ENCODE measurements at regions not wholly inside any gene's neighbourhood (a gene's known extent, or its start where the extent isn't known, plus 50 kb on each side); places are given as distances from the start of the nearest gene placed in this dataset.

DNA sequence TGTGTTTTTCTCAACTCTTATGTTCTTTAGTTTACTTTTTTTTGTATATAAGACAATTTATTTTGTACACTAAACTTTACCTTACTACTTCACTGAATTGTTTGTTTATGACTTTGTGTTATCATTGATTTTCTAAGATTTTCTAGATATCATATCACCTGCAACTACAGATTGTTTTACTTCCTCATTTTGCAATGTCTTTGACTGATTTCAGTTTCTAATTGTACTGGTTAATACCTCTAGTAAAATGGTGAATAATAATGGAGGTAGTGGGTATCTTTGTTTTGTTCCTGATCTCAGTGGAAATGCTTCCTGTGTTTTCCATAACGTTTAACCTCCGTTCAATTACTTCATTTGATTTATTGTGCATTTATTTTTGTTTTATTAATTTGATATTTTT, 490.2 kb downstream of the TLL1 start:
- in situ Hi-C loops (cut with HindIII; ENCODE audit: low sequenced_read_pairs), result no loop called here
- H3K4me3 ChIP-seq (ENCODE audit: low read depth, low read length), result no peak overlapping the region
- DNase-seq (ENCODE audit: low read depth, low spot score), result no peak
- TF ChIP-seq, protein P1, sequence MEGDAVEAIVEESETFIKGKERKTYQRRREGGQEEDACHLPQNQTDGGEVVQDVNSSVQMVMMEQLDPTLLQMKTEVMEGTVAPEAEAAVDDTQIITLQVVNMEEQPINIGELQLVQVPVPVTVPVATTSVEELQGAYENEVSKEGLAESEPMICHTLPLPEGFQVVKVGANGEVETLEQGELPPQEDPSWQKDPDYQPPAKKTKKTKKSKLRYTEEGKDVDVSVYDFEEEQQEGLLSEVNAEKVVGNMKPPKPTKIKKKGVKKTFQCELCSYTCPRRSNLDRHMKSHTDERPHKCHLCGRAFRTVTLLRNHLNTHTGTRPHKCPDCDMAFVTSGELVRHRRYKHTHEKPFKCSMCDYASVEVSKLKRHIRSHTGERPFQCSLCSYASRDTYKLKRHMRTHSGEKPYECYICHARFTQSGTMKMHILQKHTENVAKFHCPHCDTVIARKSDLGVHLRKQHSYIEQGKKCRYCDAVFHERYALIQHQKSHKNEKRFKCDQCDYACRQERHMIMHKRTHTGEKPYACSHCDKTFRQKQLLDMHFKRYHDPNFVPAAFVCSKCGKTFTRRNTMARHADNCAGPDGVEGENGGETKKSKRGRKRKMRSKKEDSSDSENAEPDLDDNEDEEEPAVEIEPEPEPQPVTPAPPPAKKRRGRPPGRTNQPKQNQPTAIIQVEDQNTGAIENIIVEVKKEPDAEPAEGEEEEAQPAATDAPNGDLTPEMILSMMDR (IDR thresholded peaks at IDR 0.05; ENCODE audit: low read depth, low read length), result no peak

DNA sequence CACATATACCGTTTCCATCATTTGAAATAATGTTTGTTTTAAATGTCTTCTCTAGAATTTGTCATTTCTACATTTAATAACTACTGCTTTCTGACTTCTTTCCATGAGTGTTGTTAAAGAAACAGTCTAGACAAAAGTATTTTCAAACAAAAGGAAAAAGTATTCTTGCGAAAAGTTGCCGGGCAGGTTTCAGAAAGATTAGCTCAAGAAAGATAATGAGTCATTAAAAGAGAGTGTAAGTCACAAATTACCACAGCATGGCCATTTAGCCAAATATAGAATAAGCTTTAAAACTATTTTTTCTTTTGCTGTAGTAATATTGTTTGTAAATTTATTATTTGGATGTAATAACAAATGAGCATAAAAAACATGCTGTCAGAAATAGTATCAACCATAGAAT, 493.0 kb downstream of the TLL1 start:
- DNase-seq (ENCODE audit: low read depth, low spot score), result no peak
- no peak overlapping the region for H3K4me3 ChIP-seq (ENCODE audit: low read depth, low read length)
- in situ Hi-C loops (cut with HindIII; ENCODE audit: low sequenced_read_pairs), result no loop called here
- TF ChIP-seq, protein P1 (IDR thresholded peaks at IDR 0.05; ENCODE audit: low read depth, low read length), result no peak

DNA sequence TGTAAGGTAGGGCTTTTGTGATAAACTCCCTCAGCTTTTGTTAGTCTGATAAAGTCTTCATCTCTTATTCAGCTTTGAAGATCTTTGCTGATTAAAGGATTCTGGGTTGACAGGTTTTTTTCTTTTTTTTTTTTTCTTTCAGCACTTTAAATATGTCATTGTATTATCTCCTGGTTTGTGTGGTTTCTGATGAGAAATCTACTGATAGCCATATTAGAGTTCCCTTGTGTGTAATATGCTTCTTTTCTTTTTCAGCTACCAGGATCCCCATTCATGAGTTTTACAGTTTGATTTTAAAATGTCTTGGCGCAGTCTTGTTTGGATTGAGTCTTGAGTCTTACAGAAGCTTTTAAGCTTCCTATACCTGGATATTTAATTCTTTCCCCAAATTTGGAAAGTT, 504.5 kb downstream of the TLL1 start:
- DNase-seq (ENCODE audit: low read depth, low spot score), result no peak
- TF ChIP-seq, protein P1 (IDR thresholded peaks at IDR 0.05; ENCODE audit: low read depth, low read length), result no peak
- in situ Hi-C loops (cut with HindIII; ENCODE audit: low sequenced_read_pairs), result no loop called here
- H3K4me3 ChIP-seq (ENCODE audit: low read depth, low read length), result no peak overlapping the region

DNA sequence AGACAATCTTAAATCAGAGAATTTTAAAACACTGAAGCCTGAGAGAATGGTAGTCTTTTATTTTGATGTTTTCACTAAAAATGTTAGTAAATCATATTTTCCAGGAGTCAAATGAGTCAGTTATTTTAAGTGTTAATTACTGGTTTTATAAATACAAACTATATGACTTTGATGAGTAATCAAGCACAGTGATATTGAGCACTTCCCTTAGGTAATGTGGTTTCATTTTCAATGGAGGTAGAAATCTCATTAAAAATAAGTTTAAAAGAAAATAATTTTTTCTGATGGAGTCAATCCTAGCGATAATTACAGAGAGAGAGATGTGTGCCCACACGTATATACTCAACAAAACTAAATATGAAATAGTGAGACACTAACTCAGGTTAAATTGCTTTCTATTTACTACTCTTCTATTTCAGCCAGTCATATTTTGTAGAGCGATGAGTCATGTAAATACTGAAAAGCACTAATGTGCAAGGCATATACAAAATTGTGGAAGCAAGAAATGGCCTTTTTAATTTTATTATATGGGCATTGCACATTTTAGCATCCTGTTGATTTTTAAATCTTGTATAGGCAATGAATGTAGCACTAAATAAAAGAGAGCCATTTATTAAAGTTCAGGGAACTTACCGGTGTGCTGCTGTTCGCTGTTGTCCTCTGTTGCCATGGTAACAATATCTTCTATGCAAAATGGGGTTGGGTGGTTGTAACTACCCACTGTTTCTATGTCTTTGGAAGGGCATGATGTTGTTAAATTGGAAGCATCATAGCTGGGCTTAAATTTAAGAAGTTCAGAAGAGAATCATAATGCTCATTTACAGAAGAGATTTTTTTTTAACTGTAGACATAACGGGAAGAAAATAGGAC, 513.7 kb downstream of the TLL1 start:
- TF ChIP-seq, protein P1 (IDR thresholded peaks at IDR 0.05; ENCODE audit: low read depth, low read length), result no peak
- DNase-seq (ENCODE audit: low read depth, low spot score), result no peak
- in situ Hi-C loops (cut with HindIII; ENCODE audit: low sequenced_read_pairs), result no loop called here
- H3K4me3 ChIP-seq (ENCODE audit: low read depth, low read length), result no peak overlapping the region

GRCh38 chr4:166391501-166391900, 518.5 kb downstream of the TLL1 start:
- in situ Hi-C loops (cut with HindIII; ENCODE audit: low sequenced_read_pairs), result no loop called here
- no peak for DNase-seq (ENCODE audit: low read depth, low spot score)
- H3K4me3 ChIP-seq (ENCODE audit: low read depth, low read length), result no peak overlapping the region

GRCh38 chr4:166399021-166399420, 526.0 kb downstream of the TLL1 start:
- in situ Hi-C loops (cut with HindIII; ENCODE audit: low sequenced_read_pairs), result no loop called here

More at GRCh38 chr4:166391501-166391900, 518.5 kb downstream of the TLL1 start:
- TF ChIP-seq, protein P1 (IDR thresholded peaks at IDR 0.05; ENCODE audit: low read depth, low read length), result no peak

More at GRCh38 chr4:166399021-166399420, 526.0 kb downstream of the TLL1 start:
- no peak for DNase-seq (ENCODE audit: low read depth, low spot score)
- TF ChIP-seq, protein P1 (IDR thresholded peaks at IDR 0.05; ENCODE audit: low read depth, low read length), result no peak
- H3K4me3 ChIP-seq (ENCODE audit: low read depth, low read length), result no peak overlapping the region
